Caco-2 (cell line): ENCODE measurements at regions not wholly inside any gene's neighbourhood (a gene's known extent, or its start where the extent isn't known, plus 50 kb on each side); places are given as distances from the start of the nearest gene placed in this dataset.

Experiments used
- BruUV-seq: library from RNA; stranded (reverse); fragments of 400-500 nt; replicated peaks from 2 replicates; lab custom pipeline; 2021; lab: Mats Ljungman, UMichigan
- CTCF ChIA-PET: fragments of 300-600 bp; sonication (Branson Sonifier 250); formaldehyde crosslinking; loops from one replicate; lab custom pipeline; 2022; ENCODE audit warnings: antibody characterized with exemption; lab: Charles Lee
- POLR2A ChIA-PET: fragments of 300-600 bp; sonication (Branson Sonifier 250); formaldehyde crosslinking; loops from one replicate; lab custom pipeline; 2022; ENCODE audit warnings: antibody characterized with exemption; lab: Charles Lee
- DNase-seq, 2 experiments: peaks; one replicate each; pipeline versions ENCODE4 v3.0.0 to v3.0.0-alpha.2; 2020 to 2022
- H3K27me3 ChIP-seq: replicated peaks from 2 replicates; pipeline ENCODE4 v1.6.0; 2011; ENCODE audit warnings: low read length; ENCODE audit not compliant: control insufficient read depth, insufficient read depth
- H3K36me3 ChIP-seq: 2 replicates; pipeline ENCODE4 v1.5.1; 2011; ENCODE audit warnings: low read length; ENCODE audit not compliant: control insufficient read depth, insufficient read depth
- H3K4me1 ChIP-seq: fragments of 250-450 bp; sonication (Bioruptor Pico); 2 replicates; pipeline ENCODE4 v1.5.1; 2020; ENCODE audit warnings: mild to moderate bottlenecking
- H3K4me3 ChIP-seq: 2 replicates; pipeline ENCODE4 v1.5.1; 2011; ENCODE audit warnings: low read depth, mild to moderate bottlenecking, control low read depth, low read length
- H3K9me3 ChIP-seq: fragments of 250-450 bp; sonication (Bioruptor Pico); 2 replicates; pipeline ENCODE4 v1.5.1; 2020; ENCODE audit warnings: mild to moderate bottlenecking, moderate library complexity
- H3K27ac Mint-ChIP-seq: one replicate; pipeline ENCODE4 v1.8.0; 2022; ENCODE audit warnings: mixed read lengths; ENCODE audit not compliant: unreplicated experiment
- H3K27me3 Mint-ChIP-seq: one replicate; pipeline ENCODE4 v1.8.0; 2022; ENCODE audit warnings: mixed read lengths; ENCODE audit not compliant: insufficient read depth, unreplicated experiment
- H3K36me3 Mint-ChIP-seq: one replicate; pipeline ENCODE4 v1.8.0; 2022; ENCODE audit warnings: mild to moderate bottlenecking, mixed read lengths; ENCODE audit not compliant: insufficient read depth, unreplicated experiment
- H3K4me1 Mint-ChIP-seq: one replicate; pipeline ENCODE4 v1.8.0; 2022; ENCODE audit warnings: low read depth, mixed read lengths; ENCODE audit not compliant: unreplicated experiment
- H3K4me3 Mint-ChIP-seq: one replicate; pipeline ENCODE4 v1.8.0; 2022; ENCODE audit warnings: mild to moderate bottlenecking, moderate library complexity, mixed read lengths; ENCODE audit not compliant: unreplicated experiment
- H3K9me3 Mint-ChIP-seq: one replicate; pipeline ENCODE4 v1.8.0; 2022; ENCODE audit warnings: mixed read lengths; ENCODE audit not compliant: unreplicated experiment
- CTCF ChIP-seq, 2 experiments: fragments of 200-600 bp in 1 of 2; IDR thresholded peaks; 1 replicate in 1 of 2; 2 replicates in 1 of 2; pipeline versions ENCODE4 v1.5.1 to v1.8.0; 2011 to 2022; ENCODE audit warnings: antibody characterized with exemption in 1 of 2, control low read depth in 1 of 2, inconsistent platforms in 1 of 2, low read depth in 1 of 2, low read length in 1 of 2, mild to moderate bottlenecking in 1 of 2, moderate library complexity in 1 of 2; ENCODE audit not compliant: insufficient read depth in 1 of 2, severe bottlenecking in 1 of 2, unreplicated experiment in 1 of 2
- intact Hi-C: fragments of 100-400 bp; cut with micrococcal nuclease; formaldehyde crosslinking; loops from one replicate; pipeline ENCODE4 v1.10.0; 2022; ENCODE audit not compliant: unreplicated experiment

GRCh38 chr12:90479237-90479636 lies 475.7 kb downstream of the CCER1 start:
- H3K9me3 Mint-ChIP-seq: no peaks in the 10 kb centered on the region
- no peaks in the 10 kb centered on the region for H3K36me3 ChIP-seq
- ChIA-PET CTCF (no interaction called here), POLR2A (no interaction called here)
- intact Hi-C loops: no loop called here
- H3K27me3 Mint-ChIP-seq: no peaks in the 10 kb centered on the region
- no peaks in the 10 kb centered on the region for H3K36me3 Mint-ChIP-seq
- no peak for TF ChIP-seq CTCF (IDR thresholded peaks at IDR 0.05; ENCODE audit: insufficient read depth in 1 of 2, low read depth in 1 of 2, low read length in 1 of 2, severe bottlenecking in 1 of 2, unreplicated experiment in 1 of 2)
- H3K4me1 ChIP-seq: no peaks in the 10 kb centered on the region
- H3K27ac Mint-ChIP-seq: no peak overlapping the region
- H3K4me1 Mint-ChIP-seq: no peaks in the 10 kb centered on the region
- no peaks in the 10 kb centered on the region for H3K9me3 ChIP-seq
- BruUV-seq: no TSS peak
- no peak for DNase-seq
- H3K27me3 ChIP-seq: no peaks in the 10 kb centered on the region
- H3K4me3 ChIP-seq: no peak overlapping the region
- H3K4me3 Mint-ChIP-seq: no peak overlapping the region

DNA sequence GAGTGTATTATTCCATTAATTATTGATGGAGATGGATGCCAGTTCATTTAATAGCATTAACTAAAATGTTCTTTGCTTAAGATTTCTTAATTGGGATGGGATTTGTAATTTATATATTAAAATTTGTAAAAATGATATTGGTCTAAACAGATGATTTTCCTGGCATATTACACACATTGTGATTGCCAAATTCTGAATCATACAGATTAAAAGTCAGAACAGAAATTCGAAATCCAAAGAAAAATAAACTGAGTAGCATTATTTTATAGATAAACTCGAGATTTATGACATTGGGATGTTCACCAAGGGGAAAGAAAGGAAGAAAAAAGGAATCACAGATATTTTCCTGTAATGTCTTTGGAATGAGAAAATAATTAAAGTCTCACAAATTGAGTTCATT lies 481.1 kb downstream of the CCER1 start:
- no peak overlapping the region for H3K27ac Mint-ChIP-seq
- BruUV-seq: no TSS peak
- POLR2A ChIA-PET: no interaction called here

DNA sequence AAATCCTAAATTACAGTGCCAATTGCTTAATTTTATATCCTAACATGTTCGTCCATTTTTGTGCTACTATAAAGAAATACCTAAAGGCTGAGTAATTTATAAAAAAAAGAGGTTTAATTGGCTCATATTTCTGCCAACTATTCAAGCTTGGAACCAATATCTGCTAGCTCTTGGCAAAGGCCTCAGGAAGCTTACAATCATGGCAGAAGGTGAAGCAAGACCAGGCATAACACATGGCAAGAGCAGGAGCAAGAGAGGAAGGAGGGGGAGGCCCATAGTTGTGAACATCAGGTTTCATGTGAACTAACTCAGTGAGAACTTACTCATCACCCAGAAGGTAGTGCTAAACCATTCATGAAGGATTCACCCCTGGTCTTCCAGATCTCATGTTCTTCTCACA lies 494.3 kb downstream of the CCER1 start:
- Histone ChIP-seq H3K27me3 (no peaks in the 10 kb centered on the region), H3K4me1 (no peaks in the 10 kb centered on the region), H3K9me3 (no peaks in the 10 kb centered on the region), H3K36me3 (no peaks in the 10 kb centered on the region), H3K4me3 (no peak overlapping the region)
- no peak for TF ChIP-seq CTCF (IDR thresholded peaks at IDR 0.05; ENCODE audit: insufficient read depth in 1 of 2, low read depth in 1 of 2, low read length in 1 of 2, severe bottlenecking in 1 of 2, unreplicated experiment in 1 of 2)
- no peaks in the 10 kb centered on the region for H3K9me3 Mint-ChIP-seq
- intact Hi-C loops: no loop called here
- H3K27ac Mint-ChIP-seq: no peak overlapping the region
- DNase-seq: no peak
- H3K4me1 Mint-ChIP-seq: no peaks in the 10 kb centered on the region
- CTCF ChIA-PET: no interaction called here
- no peaks in the 10 kb centered on the region for H3K36me3 Mint-ChIP-seq
- POLR2A ChIA-PET: no interaction called here
- H3K27me3 Mint-ChIP-seq: no peaks in the 10 kb centered on the region
- no peak overlapping the region for H3K4me3 Mint-ChIP-seq
- BruUV-seq: no TSS peak

More for the DNA sequence above, 481.1 kb downstream of the CCER1 start:
- no peaks in the 10 kb centered on the region for H3K4me1 ChIP-seq
- no peak for TF ChIP-seq CTCF (IDR thresholded peaks at IDR 0.05; ENCODE audit: insufficient read depth in 1 of 2, low read depth in 1 of 2, low read length in 1 of 2, severe bottlenecking in 1 of 2, unreplicated experiment in 1 of 2)
- Mint-ChIP-seq H3K36me3 (no peaks in the 10 kb centered on the region), H3K9me3 (no peaks in the 10 kb centered on the region), H3K27me3 (no peaks in the 10 kb centered on the region), H3K4me1 (no peaks in the 10 kb centered on the region), H3K4me3 (no peak overlapping the region)
- CTCF ChIA-PET: no interaction called here
- H3K27me3 ChIP-seq: no peaks in the 10 kb centered on the region
- H3K9me3 ChIP-seq: no peaks in the 10 kb centered on the region
- no peak for DNase-seq
- no peak overlapping the region for H3K4me3 ChIP-seq
- no peaks in the 10 kb centered on the region for H3K36me3 ChIP-seq
- intact Hi-C loops: no loop called here
